ENCODE measurements at regions not wholly inside any gene's neighbourhood (a gene's known extent, or its start where the extent isn't known, plus 50 kb on each side); places are given as distances from the start of the nearest gene placed in this dataset.

DNA sequence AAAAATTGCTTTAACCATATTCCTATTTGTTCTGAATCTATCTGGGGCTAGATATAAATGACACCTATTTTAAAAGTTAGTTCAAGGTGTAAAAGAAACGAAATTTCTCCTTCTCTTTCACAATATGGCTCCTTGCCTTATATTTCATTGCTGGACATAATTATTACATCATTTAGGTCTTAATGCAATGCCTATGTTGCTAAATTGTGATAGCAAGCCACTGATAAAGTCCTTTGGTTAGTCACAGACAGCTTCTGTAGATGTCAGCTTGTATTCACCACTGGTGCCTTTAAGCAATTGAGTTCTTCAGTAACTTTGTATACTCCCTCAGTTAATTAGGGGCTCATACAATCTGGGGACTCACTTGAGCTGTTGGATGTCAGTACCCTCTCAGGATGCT is 1236.6 kb downstream of the GATA3 start:
- Histone ChIP-seq H3K4me3 (no peak overlapping the region), H3K27me3 (no peaks in the 10 kb centered on the region), H3K4me1 (no peaks in the 10 kb centered on the region), H3K27ac (no peak overlapping the region), H3K9me3 (no peaks in the 10 kb centered on the region), H3K36me3 (no peaks in the 10 kb centered on the region)
- TF ChIP-seq, protein P1, sequence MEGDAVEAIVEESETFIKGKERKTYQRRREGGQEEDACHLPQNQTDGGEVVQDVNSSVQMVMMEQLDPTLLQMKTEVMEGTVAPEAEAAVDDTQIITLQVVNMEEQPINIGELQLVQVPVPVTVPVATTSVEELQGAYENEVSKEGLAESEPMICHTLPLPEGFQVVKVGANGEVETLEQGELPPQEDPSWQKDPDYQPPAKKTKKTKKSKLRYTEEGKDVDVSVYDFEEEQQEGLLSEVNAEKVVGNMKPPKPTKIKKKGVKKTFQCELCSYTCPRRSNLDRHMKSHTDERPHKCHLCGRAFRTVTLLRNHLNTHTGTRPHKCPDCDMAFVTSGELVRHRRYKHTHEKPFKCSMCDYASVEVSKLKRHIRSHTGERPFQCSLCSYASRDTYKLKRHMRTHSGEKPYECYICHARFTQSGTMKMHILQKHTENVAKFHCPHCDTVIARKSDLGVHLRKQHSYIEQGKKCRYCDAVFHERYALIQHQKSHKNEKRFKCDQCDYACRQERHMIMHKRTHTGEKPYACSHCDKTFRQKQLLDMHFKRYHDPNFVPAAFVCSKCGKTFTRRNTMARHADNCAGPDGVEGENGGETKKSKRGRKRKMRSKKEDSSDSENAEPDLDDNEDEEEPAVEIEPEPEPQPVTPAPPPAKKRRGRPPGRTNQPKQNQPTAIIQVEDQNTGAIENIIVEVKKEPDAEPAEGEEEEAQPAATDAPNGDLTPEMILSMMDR (IDR thresholded peaks at IDR 0.05): no peak
- DNase-seq (ENCODE audit: low spot score): no peak

DNA sequence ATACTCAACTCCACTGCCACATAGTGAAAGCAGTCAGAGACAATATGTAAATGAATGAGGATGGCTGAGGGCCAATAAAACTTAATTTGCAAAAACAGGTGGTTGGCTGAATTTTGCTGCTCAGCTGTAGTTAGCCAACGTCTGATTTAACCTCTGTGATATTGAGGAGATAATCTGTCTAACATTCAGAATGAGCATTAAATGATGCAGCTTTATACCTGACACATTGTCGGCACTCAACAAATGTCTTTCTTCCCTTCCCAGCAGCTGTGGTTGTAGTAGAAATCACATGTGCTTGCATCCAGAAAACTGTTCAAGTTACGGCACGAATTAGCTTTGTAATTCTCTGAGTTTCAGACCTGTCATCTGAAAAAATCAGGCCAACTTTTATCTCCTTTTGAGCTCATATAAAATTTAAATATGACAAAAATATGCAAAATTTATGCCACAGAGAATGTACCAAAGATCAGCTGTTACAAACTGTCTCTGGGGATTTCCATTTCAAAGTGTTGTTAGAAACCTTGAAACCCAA is 1239.7 kb downstream of the GATA3 start:
- no peak for DNase-seq (ENCODE audit: low spot score)
- H3K27me3 ChIP-seq: no peaks in the 10 kb centered on the region
- H3K9me3 ChIP-seq: no peaks in the 10 kb centered on the region
- no peaks in the 10 kb centered on the region for H3K36me3 ChIP-seq
- no peak overlapping the region for H3K27ac ChIP-seq
- TF ChIP-seq, protein P1 (IDR thresholded peaks at IDR 0.05): no peak
- H3K4me1 ChIP-seq: no peaks in the 10 kb centered on the region
- H3K4me3 ChIP-seq: no peak overlapping the region

DNA sequence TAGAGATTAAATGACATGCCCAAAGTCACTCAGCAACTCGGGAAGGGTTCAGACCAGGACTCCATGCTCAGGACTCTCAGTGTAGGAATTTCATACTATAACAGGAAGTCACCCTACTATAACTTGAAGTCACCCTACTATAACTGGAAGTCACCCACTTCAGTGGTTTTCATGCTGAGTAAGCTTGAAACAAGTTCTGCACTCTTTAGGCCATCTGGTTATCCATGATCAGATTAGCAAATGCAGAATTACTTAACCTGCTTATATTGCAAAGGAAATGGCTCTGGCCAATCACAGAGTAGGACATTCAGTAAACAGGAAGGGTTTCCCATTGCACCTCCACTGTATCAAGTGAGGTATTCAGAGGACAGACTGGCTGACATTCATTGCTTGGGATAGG is 1240.4 kb downstream of the GATA3 start:
- DNase-seq (ENCODE audit: low spot score): no peak
- Histone ChIP-seq H3K4me3 (no peak overlapping the region), H3K4me1 (no peaks in the 10 kb centered on the region), H3K36me3 (no peaks in the 10 kb centered on the region), H3K27ac (no peak overlapping the region), H3K9me3 (no peaks in the 10 kb centered on the region), H3K27me3 (no peaks in the 10 kb centered on the region)
- TF ChIP-seq, protein P1 (IDR thresholded peaks at IDR 0.05): no peak

DNA sequence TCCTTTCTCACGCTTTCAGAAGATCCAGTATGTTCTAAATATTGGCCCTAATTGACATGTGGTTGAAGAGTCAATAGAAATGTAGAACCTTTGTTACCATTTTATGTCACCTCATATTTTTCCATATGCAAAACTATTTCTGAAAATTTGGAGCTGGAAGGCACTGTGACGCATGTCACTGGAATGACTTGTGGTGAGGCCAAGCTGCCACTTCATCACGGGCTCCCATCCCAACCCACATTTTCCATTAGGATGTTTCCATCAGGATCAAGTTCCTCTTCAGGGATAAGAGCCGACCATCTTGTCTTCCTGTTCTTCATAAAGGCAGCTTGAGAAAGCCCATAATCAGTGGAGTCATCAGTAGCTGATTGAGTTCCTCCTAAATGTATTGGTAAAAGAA is 1241.7 kb downstream of the GATA3 start:
- TF ChIP-seq, protein P1 (IDR thresholded peaks at IDR 0.05): no peak
- Histone ChIP-seq H3K27me3 (no peaks in the 10 kb centered on the region), H3K9me3 (no peaks in the 10 kb centered on the region), H3K36me3 (no peaks in the 10 kb centered on the region), H3K4me3 (no peak overlapping the region), H3K27ac (no peak overlapping the region), H3K4me1 (no peaks in the 10 kb centered on the region)
- no peak for DNase-seq (ENCODE audit: low spot score)

DNA sequence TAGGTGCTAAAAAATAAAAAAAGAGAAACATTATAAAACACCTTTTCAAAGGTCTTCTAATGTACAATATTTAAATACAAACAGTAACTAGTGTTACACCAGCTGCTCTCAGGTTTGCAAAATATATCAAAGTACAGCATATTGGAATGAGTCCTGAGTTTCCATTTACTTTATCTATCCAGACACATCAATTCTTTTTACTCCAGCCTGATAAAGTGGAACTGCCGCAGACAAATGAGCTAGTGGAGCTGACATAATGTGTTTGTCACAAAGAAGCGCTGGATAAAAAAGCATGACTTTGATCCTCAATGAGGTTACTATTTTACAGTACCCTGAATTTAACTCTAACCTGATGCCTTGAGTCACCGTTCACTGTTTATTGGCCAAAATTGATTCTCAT is 1243.1 kb downstream of the GATA3 start:
- no peak overlapping the region for H3K4me3 ChIP-seq
- no peak overlapping the region for H3K27ac ChIP-seq
- no peaks in the 10 kb centered on the region for H3K36me3 ChIP-seq
- no peaks in the 10 kb centered on the region for H3K4me1 ChIP-seq
- no peaks in the 10 kb centered on the region for H3K9me3 ChIP-seq
- DNase-seq (ENCODE audit: low spot score): no peak
- H3K27me3 ChIP-seq: no peaks in the 10 kb centered on the region
- TF ChIP-seq, protein P1 (IDR thresholded peaks at IDR 0.05): no peak

DNA sequence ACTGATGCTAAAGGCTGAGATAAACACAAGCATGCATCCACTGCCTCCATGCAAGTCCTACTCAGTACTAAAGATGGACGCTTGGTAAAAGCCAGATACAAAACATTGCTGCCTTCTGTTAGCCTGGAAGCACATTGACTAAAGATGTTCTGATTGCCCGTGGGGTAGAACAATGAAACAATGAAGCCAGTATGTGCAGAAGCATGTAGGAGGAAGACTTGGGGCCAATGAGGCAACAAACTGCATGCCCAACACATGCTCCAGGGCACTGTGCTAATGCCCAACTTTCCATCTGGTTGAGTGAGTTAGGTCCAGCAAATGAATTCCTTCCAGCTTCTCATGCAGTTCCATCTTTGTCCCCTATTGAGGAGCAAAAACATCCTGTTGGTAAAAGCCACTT is 1245.5 kb downstream of the GATA3 start:
- Histone ChIP-seq H3K9me3 (no peaks in the 10 kb centered on the region), H3K4me1 (no peaks in the 10 kb centered on the region), H3K27ac (no peak overlapping the region), H3K4me3 (no peak overlapping the region), H3K27me3 (no peaks in the 10 kb centered on the region), H3K36me3 (no peaks in the 10 kb centered on the region)
- TF ChIP-seq, protein P1 (IDR thresholded peaks at IDR 0.05): no peak
- DNase-seq (ENCODE audit: low spot score): no peak

All from right atrium auricular region (tissue), 2 donors.